Endodermal cell (in vitro differentiated cells): ENCODE measurements at regions not wholly inside any gene's neighbourhood (a gene's known extent, or its start where the extent isn't known, plus 50 kb on each side); places are given as distances from the start of the nearest gene placed in this dataset.
"Not testable (repeated sequence)": the region's sequence is repeated elsewhere in the genome, so short reads cannot be mapped to it uniquely, and the experiment has no call there.

Experiments used
- DNase-seq: peaks from one replicate; pipeline ENCODE4 v3.0.0-alpha.2; 2017
- H3K27ac ChIP-seq: 2 replicates; pipeline ENCODE4 v1.5.1; 2013; ENCODE audit warnings: mild to moderate bottlenecking, low read depth, low read length, moderate library complexity
- H3K27me3 ChIP-seq: 2 replicates; pipeline ENCODE4 v1.6.1; 2013; ENCODE audit warnings: mild to moderate bottlenecking, low read length, moderate library complexity; ENCODE audit not compliant: insufficient read depth, control insufficient read depth, poor library complexity, severe bottlenecking
- H3K36me3 ChIP-seq: 2 replicates; pipeline ENCODE4 v1.7.0; 2013; ENCODE audit warnings: mild to moderate bottlenecking, low read length, moderate library complexity; ENCODE audit not compliant: control insufficient read depth, insufficient read depth
- H3K4me1 ChIP-seq: one replicate; pipeline ENCODE4 v1.7.0; 2013; ENCODE audit warnings: low read length; ENCODE audit not compliant: control insufficient read depth, insufficient read depth
- H3K4me3 ChIP-seq: 2 replicates; pipeline ENCODE4 v1.5.1; 2013; ENCODE audit warnings: mild to moderate bottlenecking, low read length, moderate library complexity
- H3K9ac ChIP-seq: 2 replicates; pipeline ENCODE4 v1.6.1; 2013; ENCODE audit warnings: mild to moderate bottlenecking, low read length, moderate library complexity; ENCODE audit not compliant: poor library complexity, severe bottlenecking; ENCODE audit errors: extremely low read depth
- H3K9me3 ChIP-seq: 2 replicates; pipeline ENCODE4 v1.6.1; 2013; ENCODE audit warnings: mild to moderate bottlenecking, low read length, moderate library complexity; ENCODE audit not compliant: control insufficient read depth
- H3K27ac Mint-ChIP-seq: 2 replicates; pipeline ENCODE4 v1.8.0; 2020; ENCODE audit warnings: mixed read lengths
- H3K27me3 Mint-ChIP-seq: 2 replicates; pipeline ENCODE4 v1.8.0; 2021; ENCODE audit warnings: mild to moderate bottlenecking, mixed read lengths; ENCODE audit not compliant: insufficient read depth
- H3K36me3 Mint-ChIP-seq: 2 replicates; pipeline ENCODE4 v1.8.0; 2020; ENCODE audit warnings: low read depth, mixed read lengths
- H3K4me1 Mint-ChIP-seq: 2 replicates; pipeline ENCODE4 v1.8.0; 2020; ENCODE audit warnings: mixed read lengths
- H3K4me3 Mint-ChIP-seq: 2 replicates; pipeline ENCODE4 v1.8.0; 2020; ENCODE audit warnings: mild to moderate bottlenecking, moderate library complexity, mixed read lengths
- H3K9me3 Mint-ChIP-seq: 2 replicates; pipeline ENCODE4 v1.8.0; 2020; ENCODE audit warnings: mild to moderate bottlenecking, mixed read lengths
- WGBS, 2 experiments: methylation state at CpG; one replicate each; pipeline versions ENCODE4 v1.1.5 to v1.1.7; 2013; ENCODE audit warnings: missing lambda C conversion rate in 2 of 2, mixed read lengths in 1 of 2; ENCODE audit not compliant: insufficient coverage in 1 of 2, insufficient read length in 1 of 2; 5-methylcytosine and 5-hydroxymethylcytosine counted together
- TF ChIP-seq, protein P1 (sequence below): fragments of 200-600 bp; sonication (generic); conservative IDR thresholded peaks from 2 replicates; pipeline ENCODE4 v1.5.0; 2021; ENCODE audit warnings: antibody characterized with exemption, mild to moderate bottlenecking

DNA sequence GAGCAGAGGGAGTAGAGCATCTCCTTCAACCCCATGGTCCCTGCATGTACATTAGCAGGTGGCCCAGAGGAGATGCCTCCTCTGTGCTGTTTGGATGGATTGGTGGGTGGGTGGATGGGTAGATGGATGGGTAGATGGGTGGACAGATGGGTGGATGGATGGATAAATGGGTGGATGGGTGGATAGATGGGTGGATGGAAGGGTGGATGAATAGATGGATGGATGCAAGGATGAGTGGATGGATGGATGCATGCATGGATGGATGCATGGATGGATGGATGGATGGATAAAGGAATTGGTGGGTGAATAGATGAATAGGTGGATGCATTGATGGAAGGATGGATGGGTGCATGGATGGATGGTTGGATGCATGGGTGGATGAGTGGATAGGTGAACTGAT, 136.5 kb downstream of the NPIPB11 start:
- not testable (repeated sequence) for H3K27ac Mint-ChIP-seq, H3K27me3 Mint-ChIP-seq, DNase-seq, H3K36me3 Mint-ChIP-seq, H3K9me3 ChIP-seq, H3K9me3 Mint-ChIP-seq, H3K4me3 Mint-ChIP-seq, H3K27me3 ChIP-seq, H3K4me1 ChIP-seq, H3K27ac ChIP-seq, H3K4me3 ChIP-seq, H3K36me3 ChIP-seq, H3K9ac ChIP-seq, H3K4me1 Mint-ChIP-seq

DNA sequence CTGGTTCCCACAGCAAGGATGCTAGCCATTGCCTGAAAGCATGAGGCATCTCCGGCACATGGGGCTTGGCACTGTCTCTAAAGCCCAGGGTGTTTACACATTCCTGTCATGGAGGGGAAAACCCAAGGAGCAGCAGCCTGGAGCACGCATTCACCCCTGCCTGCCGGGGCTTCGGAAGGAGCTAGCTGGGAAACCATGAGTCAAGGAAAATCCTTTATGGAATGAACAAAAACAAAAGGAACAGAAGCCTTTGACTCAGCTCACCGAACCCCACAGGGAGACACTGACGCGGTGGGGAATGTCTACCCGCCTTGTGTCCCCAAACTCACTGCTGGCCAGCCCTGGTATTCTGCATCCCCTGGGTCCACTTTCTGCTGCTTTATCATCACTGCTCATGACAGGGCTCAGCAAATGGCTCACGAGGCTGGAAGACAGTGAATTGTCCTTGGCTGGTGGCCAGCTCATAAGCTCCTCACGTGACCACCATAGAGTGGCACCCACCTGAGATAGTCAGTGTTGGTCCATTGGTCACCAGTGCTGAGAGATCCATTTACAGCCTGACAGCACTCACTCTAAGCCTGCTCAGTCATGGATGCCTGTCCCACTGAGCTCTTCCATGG, 137.2 kb downstream of the NPIPB11 start:
- not testable (repeated sequence) for H3K9me3 Mint-ChIP-seq, H3K27me3 Mint-ChIP-seq, H3K27me3 ChIP-seq, H3K9me3 ChIP-seq, H3K4me3 ChIP-seq, H3K4me1 Mint-ChIP-seq, H3K4me1 ChIP-seq, H3K27ac Mint-ChIP-seq, H3K4me3 Mint-ChIP-seq, H3K36me3 ChIP-seq, H3K36me3 Mint-ChIP-seq, H3K27ac ChIP-seq, H3K9ac ChIP-seq
- WGBS, 2 experiments: 83 to 90% methylated on average over 2 to 10 of the region's 10 CpGs
- peak; percentile 10 for DNase-seq

DNA sequence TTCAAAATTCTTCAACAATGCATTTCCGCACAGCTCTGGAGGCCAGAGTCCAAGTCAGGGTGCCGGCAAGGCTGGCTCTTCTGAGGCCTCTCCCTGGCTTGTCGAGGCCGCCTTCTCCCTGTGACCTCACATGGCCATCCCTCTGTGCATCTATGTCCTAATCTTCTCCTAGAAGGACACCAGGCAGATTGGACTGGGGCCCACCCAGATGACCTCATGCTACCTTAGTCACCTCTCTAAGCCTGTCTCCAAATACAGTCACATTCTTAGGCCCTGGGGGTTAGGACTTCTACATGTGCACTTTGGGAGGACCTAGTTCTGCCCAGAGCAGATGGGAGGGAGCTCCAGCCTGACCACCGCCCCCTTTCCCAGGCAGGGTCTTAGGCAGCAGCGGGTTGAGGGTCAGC, 137.7 kb downstream of the NPIPB11 start:
- H3K27me3 ChIP-seq, H3K36me3 ChIP-seq, H3K4me3 Mint-ChIP-seq, H3K27ac Mint-ChIP-seq, H3K4me3 ChIP-seq, H3K36me3 Mint-ChIP-seq, H3K9ac ChIP-seq, H3K4me1 ChIP-seq, H3K27ac ChIP-seq, H3K27me3 Mint-ChIP-seq, H3K4me1 Mint-ChIP-seq, H3K9me3 ChIP-seq, H3K9me3 Mint-ChIP-seq: not testable (repeated sequence)
- DNase-seq: peak; percentile 5
- WGBS, 2 experiments: 68 to 96% methylated on average over 3 to 5 of the region's 6 CpGs

DNA sequence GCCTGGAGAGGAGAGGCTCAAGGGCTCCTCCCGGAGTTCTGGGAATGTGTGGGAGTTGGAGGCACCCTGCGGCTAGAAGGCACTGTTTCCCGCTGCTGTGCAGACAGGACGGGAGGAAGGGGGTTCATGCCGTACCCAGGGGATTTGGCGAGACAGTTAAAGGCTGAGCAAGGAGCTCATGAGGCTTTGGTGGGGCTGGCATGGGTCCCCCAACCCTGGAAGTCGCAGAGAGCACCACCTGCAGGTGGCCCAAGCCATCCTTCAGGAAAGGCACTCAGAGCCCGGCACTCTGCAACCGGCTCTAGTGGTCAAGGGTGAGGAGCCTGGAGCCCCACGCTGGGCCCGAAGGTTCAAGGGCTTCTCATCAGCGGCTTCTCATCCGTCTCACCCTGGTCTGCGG, 138.2 kb downstream of the NPIPB11 start:
- WGBS, 2 experiments: 85 to 93% methylated on average over 5 to 14 of the region's 14 CpGs
- not testable (repeated sequence) for H3K36me3 ChIP-seq, H3K4me1 ChIP-seq, H3K4me3 Mint-ChIP-seq, H3K27ac Mint-ChIP-seq, H3K4me3 ChIP-seq, H3K9me3 ChIP-seq, H3K36me3 Mint-ChIP-seq, H3K27me3 Mint-ChIP-seq, H3K4me1 Mint-ChIP-seq, H3K9me3 Mint-ChIP-seq, H3K9ac ChIP-seq, H3K27me3 ChIP-seq, H3K27ac ChIP-seq
- TF ChIP-seq, protein P1, sequence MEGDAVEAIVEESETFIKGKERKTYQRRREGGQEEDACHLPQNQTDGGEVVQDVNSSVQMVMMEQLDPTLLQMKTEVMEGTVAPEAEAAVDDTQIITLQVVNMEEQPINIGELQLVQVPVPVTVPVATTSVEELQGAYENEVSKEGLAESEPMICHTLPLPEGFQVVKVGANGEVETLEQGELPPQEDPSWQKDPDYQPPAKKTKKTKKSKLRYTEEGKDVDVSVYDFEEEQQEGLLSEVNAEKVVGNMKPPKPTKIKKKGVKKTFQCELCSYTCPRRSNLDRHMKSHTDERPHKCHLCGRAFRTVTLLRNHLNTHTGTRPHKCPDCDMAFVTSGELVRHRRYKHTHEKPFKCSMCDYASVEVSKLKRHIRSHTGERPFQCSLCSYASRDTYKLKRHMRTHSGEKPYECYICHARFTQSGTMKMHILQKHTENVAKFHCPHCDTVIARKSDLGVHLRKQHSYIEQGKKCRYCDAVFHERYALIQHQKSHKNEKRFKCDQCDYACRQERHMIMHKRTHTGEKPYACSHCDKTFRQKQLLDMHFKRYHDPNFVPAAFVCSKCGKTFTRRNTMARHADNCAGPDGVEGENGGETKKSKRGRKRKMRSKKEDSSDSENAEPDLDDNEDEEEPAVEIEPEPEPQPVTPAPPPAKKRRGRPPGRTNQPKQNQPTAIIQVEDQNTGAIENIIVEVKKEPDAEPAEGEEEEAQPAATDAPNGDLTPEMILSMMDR: peak; percentile 53
- peak; percentile 70 for DNase-seq

DNA sequence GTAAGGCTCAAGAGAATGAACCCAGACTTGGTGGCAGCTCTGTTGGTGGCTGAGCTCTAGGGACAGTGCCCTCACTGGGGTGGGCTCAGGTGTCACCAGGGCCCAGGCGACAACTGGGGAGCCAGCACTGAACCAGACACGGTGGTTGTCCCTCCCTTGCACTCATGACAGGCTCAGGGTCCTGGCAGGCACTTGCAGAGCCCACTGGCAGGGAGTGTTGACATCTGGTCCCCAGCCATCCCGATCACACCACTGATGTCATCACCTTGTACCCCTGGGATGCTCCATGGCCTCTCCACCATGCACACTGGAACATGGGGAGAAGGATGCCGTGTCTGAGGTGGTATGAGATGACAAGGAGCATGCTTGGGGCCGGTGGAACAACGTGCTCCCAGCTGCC, 138.6 kb downstream of the NPIPB11 start:
- not testable (repeated sequence) for H3K27me3 Mint-ChIP-seq, H3K4me1 Mint-ChIP-seq, H3K4me3 ChIP-seq, H3K27ac Mint-ChIP-seq, H3K27me3 ChIP-seq, H3K27ac ChIP-seq, H3K9ac ChIP-seq, H3K36me3 ChIP-seq, H3K9me3 Mint-ChIP-seq, H3K4me1 ChIP-seq, H3K4me3 Mint-ChIP-seq, H3K36me3 Mint-ChIP-seq, H3K9me3 ChIP-seq
- DNase-seq: peak; percentile 29
- 92 to 100% methylated on average over 1 to 4 of the region's 6 CpGs for WGBS, 2 experiments

DNA sequence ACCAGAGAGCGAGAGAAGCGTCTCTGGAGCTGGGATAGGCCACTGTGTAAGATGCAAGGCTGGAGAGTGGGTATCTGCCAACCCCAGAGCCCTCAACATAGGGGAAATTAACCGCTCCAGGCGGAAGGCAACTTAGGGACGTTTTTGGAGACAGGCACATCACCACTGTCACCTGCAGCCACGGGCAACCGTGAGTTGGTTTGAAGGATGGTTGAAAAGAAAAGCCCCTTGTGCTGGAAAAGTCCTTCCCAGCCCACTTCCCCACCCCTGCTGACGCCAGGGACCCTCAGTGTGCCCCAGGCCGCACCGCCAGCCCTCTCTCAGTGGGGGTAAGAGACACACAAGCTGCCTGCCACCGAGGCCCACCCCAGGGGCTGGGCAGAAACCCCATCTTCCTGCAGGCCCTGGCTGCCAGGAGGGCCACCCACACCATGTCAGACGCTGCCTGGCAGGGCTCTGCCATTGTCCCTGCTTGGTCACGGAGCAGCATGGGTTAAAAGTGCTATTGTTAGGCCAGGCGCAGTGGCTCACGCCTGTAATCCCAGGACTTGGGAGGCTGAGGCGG, 139.4 kb downstream of the NPIPB11 start:
- peak; percentile 39 for DNase-seq
- not testable (repeated sequence) for H3K9me3 ChIP-seq, H3K4me3 Mint-ChIP-seq, H3K9ac ChIP-seq, H3K36me3 ChIP-seq, H3K4me1 ChIP-seq, H3K27me3 ChIP-seq, H3K9me3 Mint-ChIP-seq, H3K27me3 Mint-ChIP-seq, H3K36me3 Mint-ChIP-seq, H3K27ac ChIP-seq, H3K27ac Mint-ChIP-seq, H3K4me3 ChIP-seq
- 76 to 86% methylated on average over 9 to 14 of the region's 16 CpGs for WGBS, 2 experiments
- H3K4me1 Mint-ChIP-seq: peaks cover 11% of the 10 kb centered on the region
